Thyroid gland (tissue), 4 donors: ENCODE measurements at regions not wholly inside any gene's neighbourhood (a gene's known extent, or its start where the extent isn't known, plus 50 kb on each side); places are given as distances from the start of the nearest gene placed in this dataset.
"Not testable (repeated sequence)": the region's sequence is repeated elsewhere in the genome, so short reads cannot be mapped to it uniquely, and the experiment has no call there.

Source experiments
- CTCF ChIP-seq, 6 experiments: fragments of 200-600 bp in 3 of 6; fragments of 450-650 bp in 3 of 6; sonication (generic) in 3 of 6; IDR thresholded peaks; one replicate each; pipeline ENCODE4 v1.5.1; 2016 to 2019; ENCODE audit warnings: antibody characterized with exemption in 6 of 6, mild to moderate bottlenecking in 2 of 6, inconsistent platforms in 1 of 6, moderate library complexity in 1 of 6
- POLR2A ChIP-seq, 2 donors: fragments of 450-650 bp; IDR thresholded peaks; one replicate each; pipeline ENCODE4 v1.6.1; 2017; ENCODE audit warnings: antibody characterized with exemption in 2 of 2, mild to moderate bottlenecking in 2 of 2, moderate library complexity in 1 of 2

GRCh38 chr3:87543408-87543807 lies 267.0 kb upstream of the POU1F1 start:
- not testable (repeated sequence) for TF ChIP-seq CTCF, POLR2A (IDR thresholded peaks at IDR 0.05)
